HT1080 (cell line): ENCODE measurements at regions not wholly inside any gene's neighbourhood (a gene's known extent, or its start where the extent isn't known, plus 50 kb on each side); places are given as distances from the start of the nearest gene placed in this dataset.
"Not testable (repeated sequence)": the region's sequence is repeated elsewhere in the genome, so short reads cannot be mapped to it uniquely, and the experiment has no call there.

Source experiments
- DNase-seq: peaks from one replicate; pipeline ENCODE4 v3.0.0-alpha.2; 2015; ENCODE audit warnings: low read depth

- DNase-seq, result no peak
Measured at GRCh38 chr11:134849833-134850232, 437.8 kb upstream of the B3GAT1 start.

- DNase-seq, result peak; percentile 2
Measured at GRCh38 chr11:134847083-134847715, 435.2 kb upstream of the B3GAT1 start.

- no peak for DNase-seq
Measured at GRCh38 chr11:134846328-134847082, 434.5 kb upstream of the B3GAT1 start.

- no peak for DNase-seq
Measured at GRCh38 chr11:134845474-134846327, 433.7 kb upstream of the B3GAT1 start.

GRCh38 chr11:134844838-134845237 lies 432.8 kb upstream of the B3GAT1 start:
- no peak for DNase-seq

- no peak for DNase-seq
Measured at GRCh38 chr11:134843735-134844134, 431.7 kb upstream of the B3GAT1 start.

GRCh38 chr11:134843020-134843419 lies 431.0 kb upstream of the B3GAT1 start:
- no peak for DNase-seq

GRCh38 chr11:134841972-134842371 lies 429.9 kb upstream of the B3GAT1 start:
- DNase-seq, result no peak

GRCh38 chr11:134841411-134841810 lies 429.4 kb upstream of the B3GAT1 start:
- DNase-seq, result no peak

- no peak for DNase-seq
Measured at GRCh38 chr11:134840945-134841344, 428.9 kb upstream of the B3GAT1 start.

- not testable (repeated sequence) for DNase-seq
Measured at GRCh38 chr11:134840165-134840564, 428.1 kb upstream of the B3GAT1 start.

GRCh38 chr11:134838708-134839107 lies 426.7 kb upstream of the B3GAT1 start:
- no peak for DNase-seq

- DNase-seq, result no peak
Measured at GRCh38 chr11:134837887-134838232, 425.8 kb upstream of the B3GAT1 start.

GRCh38 chr11:134837166-134837886 lies 425.3 kb upstream of the B3GAT1 start:
- DNase-seq, result no peak

GRCh38 chr11:134836561-134836960 lies 424.5 kb upstream of the B3GAT1 start:
- no peak for DNase-seq

- DNase-seq, result no peak
Measured at GRCh38 chr11:134835561-134835960, 423.5 kb upstream of the B3GAT1 start.

GRCh38 chr11:134830312-134830711 lies 418.3 kb upstream of the B3GAT1 start:
- DNase-seq, result no peak

GRCh38 chr11:134823970-134824369 lies 411.9 kb upstream of the B3GAT1 start:
- DNase-seq, result no peak

- no peak for DNase-seq
Measured at GRCh38 chr11:134822897-134823296, 410.9 kb upstream of the B3GAT1 start.

- no peak for DNase-seq
Measured at GRCh38 chr11:134821422-134821821, 409.4 kb upstream of the B3GAT1 start.

- no peak for DNase-seq
Measured at GRCh38 chr11:134819041-134819440, 407.0 kb upstream of the B3GAT1 start.

- no peak for DNase-seq
Measured at GRCh38 chr11:134818516-134818915, 406.5 kb upstream of the B3GAT1 start.
